Right hindlimb (tissue), 1 donor: ENCODE measurements at regions not wholly inside any gene's neighbourhood (a gene's known extent, or its start where the extent isn't known, plus 50 kb on each side); places are given as distances from the start of the nearest gene placed in this dataset.
A peak's percentile ranks its signal among the peaks of the same experiment; 100 is the strongest.
"Not testable (repeated sequence)": the region's sequence is repeated elsewhere in the genome, so short reads cannot be mapped to it uniquely, and the experiment has no call there.

ENCODE experiments used
- DNase-seq: peaks from one replicate; pipeline ENCODE4 v3.0.0-alpha.2; 2018

DNA sequence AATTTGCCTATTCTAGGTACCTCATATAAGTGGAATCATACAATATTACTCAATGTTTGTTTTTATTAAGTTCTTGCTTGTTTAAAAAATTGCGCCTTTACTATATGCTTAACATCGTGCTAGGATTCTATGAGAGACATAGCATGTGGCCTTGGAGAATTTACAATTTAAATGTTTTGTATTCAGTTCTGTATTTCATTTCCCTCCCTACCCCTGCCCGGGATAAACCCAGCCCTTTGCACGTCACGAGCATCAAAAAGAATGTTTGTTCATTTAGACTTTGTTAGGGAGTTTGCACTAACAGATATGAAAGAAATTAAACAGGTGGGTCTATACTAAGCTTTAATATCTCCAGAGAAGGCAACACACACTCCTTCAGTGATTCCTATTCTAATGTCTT lies 75.7 kb downstream of the C18orf54 start:
- no peak for DNase-seq

DNA sequence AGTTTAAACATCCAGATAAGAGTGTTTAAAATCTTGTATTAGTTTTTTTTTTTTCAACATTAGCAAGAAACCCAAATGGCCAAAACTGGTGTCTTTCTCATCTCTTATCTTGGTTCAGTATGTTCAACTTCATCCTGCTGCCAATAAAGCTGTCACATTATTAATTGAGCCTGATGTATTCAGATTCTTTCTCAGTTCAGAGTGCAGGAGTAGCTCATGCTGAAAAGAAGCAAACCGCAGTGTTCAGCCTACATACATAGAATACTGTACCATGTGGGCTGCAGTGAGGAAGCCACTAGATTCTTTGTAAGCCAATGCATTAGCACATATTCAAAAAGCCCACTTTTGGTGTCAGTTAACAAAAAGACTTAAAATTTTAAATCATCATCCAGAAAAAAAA lies 76.2 kb downstream of the C18orf54 start:
- no peak for DNase-seq

DNA sequence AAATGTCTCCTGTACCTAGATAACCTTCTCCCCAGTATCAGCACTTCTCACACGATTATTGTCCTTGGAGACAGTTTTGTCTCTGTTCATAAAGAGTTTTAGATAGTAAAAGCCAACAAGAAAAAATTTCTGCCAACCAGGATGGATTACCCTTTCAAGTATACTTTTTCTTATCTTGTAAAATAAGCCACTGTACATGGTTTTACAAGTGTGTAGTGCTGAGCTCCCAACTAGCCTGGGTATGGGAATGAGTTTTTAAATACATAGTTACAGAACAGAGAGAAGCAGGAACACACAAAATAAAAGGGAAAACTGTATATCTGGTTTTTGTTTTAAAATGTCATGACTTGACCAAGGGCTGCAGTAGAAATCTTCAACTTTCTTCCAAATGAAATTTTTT lies 76.7 kb downstream of the C18orf54 start:
- DNase-seq, result no peak

DNA sequence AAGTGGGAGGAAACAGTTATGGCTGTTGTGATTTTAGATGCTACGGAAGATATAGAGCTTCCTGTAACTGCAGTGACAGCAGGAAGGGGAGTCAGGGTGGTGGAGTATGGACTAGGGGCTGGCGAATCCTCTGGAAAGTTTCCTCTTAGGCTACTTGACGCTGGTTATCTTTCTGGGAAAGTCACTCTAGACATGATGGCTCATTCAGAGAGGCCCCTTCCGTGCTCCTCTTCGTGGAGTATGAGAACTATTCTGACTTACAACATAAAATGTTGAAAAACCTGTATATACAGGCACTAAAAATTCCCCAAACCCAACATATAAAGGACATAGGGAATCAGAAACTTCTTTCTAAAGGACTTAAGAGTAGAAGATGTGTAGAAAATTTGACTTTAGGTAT lies 78.8 kb downstream of the C18orf54 start:
- no peak for DNase-seq

DNA sequence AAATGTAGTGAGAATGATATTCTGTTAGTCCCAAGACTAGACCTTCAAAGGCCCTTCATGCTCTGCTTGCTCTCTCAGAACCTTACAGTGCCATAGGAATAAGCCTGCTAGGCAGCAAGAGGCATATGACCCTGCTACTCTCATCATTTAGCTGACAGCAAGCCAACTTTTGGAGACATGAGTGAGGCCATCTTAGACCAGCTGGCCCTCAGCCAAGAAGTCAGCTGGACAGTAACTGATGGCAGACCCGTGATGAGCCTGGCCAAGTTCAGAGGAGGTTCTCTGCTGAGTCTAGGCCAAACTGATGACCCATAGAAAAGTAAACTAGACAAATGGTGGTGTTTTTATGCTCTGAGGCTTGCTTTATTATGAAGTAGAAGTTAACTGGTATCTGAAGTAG lies 82.6 kb downstream of the C18orf54 start:
- no peak for DNase-seq

DNA sequence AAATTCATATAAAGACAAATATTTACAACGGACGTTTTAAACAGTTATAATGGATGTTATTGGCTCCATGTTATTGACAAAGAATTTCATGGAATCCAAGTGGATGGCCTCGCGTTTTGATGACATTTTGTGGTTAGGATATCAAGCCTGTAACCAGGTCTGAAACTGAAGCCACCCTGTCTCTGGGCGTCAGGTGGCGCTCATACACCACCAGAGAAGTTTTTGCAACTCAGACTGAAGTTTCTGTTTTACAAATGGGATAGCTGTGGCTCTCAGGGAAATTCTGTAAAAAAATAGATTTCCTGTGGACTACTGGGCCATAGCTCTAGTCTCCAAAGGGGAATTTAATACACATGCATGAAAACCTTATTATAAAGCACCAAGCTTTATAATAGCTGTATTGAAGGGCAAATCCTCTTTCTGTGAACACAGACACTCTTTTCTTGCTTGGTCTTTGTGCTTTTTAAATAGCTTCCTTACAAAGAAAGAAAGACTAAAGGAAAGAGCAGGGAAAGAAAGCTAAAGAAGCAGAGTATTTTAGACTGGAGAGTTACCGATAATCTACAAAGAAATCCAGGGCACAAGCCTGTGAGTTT lies 86.7 kb downstream of the C18orf54 start:
- peak; percentile 73 for DNase-seq

DNA sequence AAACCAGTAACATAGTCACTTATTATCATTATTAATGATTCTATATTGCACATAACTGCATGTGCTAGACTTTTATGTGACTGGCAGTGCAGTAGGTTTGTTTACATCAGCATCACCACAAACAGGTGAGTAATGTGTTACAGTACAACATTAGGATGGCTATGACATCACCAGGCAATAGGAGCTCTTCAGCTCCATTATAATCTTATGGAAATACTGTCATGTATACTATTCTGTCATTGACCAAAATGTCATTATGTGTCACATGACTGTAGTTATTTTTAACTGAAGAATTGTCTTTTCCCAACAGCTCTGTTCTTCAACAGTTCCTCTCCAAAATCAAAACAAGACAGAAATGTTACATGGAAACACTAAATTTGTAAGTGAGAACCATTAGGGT lies 96.3 kb downstream of the C18orf54 start:
- DNase-seq, result no peak

DNA sequence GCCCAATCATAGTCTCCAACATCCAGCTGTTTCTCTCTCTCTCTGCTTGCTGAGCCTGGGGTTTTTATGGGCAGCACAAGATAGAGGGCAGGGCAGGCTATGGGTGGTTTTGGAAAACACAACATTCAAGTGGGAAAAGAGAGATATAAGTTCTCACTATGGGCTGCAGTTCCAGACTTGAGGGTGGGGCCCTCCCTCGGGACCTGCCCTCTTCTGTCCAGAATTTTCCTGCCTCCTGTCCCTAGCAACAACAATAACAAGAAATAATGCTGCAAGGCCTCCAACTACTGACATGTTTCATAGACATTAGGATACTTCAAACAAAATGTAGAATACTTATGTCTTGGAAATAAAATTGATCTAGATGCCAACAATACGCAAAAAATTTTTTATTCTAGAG lies 107.8 kb downstream of the C18orf54 start:
- no peak for DNase-seq

DNA sequence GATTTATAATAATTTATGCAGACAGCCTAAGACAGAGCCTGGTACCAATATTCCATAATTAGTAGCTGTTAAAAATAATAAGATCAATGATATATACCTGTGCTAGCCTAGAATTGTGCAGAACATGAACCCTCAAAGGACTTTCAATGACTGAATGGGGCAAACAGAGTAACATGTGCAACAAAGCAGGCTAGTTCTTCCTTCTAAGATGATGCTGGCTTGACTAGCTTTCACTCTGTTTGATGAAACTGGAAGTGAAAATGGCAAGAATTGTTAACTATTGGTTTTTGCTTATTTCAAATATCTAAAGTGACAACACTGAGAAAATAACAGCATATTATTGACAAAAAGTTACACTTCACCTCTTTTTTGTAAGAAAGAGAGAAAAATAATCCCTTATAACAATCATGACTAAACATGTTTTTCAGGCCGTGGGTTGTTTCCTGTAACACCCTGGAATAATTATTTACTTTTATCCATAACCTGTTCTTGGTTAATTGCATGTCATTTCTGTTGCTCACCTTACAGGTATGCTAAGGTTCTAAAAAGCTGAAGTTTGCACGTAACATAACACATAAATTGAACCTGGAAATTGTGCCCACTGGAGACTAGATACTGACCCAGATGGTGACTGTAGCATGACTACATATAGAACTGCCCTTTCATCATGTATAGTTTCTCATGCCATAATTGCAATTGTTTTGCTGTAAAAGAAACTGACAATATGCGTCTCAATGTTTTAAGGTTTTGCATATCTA lies 108.7 kb downstream of the C18orf54 start:
- DNase-seq, result no peak

DNA sequence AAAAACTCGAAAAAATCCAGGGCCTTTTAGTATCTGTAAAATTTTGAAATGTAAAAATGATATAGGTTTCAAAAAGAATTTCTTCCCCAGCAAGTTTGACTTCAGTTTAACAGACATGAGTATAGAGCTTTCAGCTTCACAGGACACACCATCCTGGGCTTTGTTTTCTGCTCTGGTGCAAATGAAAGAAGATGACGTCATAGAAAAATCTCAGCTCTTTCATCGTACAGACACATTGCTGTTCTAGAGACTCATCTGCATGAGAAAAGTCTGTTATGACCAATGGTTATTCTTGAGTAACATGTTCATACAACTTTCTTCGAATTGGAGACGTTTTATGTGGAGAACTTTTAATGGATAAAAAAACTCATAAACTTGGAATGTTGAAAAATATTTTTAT lies 111.7 kb upstream of the DYNAP start:
- no peak for DNase-seq

DNA sequence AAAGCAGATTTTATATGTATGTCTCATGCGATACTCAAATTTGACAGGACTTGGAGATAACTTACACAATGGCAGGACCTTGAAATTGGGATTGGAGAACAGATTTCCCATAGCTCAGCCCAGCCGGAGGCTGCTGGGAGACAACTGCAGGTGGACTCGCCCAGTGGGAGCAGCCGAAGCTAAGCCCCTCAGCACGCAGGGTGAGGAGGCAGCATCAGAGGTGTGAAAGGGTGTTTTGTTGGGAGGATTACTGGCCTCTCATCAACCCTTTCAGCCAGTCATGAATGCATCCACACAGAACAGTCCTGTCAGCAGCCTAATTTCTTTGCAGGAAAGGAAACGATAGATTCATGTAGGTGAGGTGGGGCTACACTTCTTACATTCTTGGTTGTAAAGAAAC lies 110.4 kb upstream of the DYNAP start:
- no peak for DNase-seq

DNA sequence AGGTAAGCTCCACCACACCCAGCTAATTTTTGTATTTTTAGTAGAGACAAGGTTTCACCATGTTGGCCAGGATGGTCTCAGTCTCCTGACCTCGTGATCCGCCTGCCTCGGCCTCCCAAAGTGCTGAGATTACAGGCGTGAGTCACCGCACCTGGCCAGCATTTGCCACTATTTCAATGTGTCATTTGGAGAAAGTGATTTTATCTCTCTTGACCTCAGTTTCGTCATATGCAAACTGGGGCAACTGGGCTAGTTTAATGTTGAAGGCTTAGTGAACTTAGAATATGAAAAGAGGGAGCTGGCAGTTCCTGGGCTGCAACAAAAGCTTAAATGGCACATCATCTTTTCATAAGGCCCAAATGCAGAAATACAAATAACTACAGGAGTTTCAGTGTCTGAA lies 88.6 kb upstream of the DYNAP start:
- DNase-seq, result not testable (repeated sequence)

DNA sequence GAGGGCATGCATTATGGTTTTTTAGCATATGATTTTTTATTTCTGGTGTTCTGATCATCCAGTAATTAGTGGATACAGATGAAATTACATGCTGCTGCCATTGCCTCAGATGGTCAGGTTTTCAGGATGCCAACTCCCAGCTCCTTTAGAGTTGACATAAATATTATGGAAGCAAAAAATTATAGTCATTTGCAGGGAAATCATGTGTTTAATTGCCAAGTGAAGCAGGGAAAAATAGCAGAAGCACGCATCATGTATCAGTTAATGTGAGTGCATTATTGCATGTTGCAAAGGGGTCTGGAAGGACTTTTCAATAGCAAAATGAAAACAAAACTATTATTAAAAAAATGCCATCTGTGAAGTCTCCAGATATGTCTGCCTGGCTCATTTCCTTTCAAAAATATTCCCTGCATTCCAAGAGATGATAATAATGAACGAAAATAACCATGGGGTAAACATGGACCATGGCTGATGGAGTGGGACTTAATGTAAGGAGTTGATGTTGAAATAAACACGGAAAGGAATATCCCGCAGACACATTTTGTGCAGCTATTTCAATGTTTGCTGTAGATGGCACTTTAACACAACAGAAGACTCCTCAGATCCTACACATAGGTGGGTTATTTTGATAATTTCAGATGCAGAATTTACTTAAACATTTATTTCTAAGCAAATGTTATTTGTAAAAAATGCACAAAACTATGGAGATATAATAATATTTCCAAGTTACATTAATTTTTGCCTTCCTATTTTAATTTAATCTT lies 87.7 kb upstream of the DYNAP start:
- DNase-seq, result no peak

DNA sequence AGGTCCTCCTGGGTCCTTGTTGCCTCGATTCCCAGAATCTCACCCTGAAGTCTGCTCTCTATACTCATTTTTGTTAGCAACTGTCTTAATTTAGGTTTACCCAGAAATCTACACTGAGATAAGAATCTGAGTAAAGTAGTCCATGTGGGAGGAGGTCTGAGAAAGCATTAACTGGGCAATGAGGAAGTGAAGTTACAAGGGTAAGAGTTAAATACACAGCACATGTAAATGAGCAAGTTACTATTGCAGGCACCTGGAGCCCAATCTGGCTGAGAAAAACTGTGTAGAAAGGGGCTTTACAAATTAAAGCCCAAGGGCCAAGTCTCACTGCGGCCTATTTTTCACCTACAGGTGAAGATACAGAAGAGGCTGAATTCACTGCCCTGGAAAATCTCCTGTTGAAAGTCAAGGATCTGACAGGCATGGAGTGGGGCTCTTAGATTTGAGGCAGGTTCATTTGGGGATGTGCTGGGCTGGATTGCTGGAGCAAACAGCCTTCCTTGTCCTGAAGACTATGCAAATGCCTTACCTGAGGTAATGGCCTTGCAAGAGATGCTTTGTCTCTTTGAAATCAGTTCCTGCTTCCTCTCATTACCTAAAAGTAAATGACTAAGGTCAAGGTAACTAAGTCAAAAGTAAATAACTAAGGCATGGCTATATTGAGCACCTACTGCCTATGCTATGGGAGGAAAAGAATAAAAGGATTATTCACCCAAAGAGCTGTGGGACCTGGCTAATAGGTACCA lies 84.4 kb upstream of the DYNAP start:
- DNase-seq, result no peak

DNA sequence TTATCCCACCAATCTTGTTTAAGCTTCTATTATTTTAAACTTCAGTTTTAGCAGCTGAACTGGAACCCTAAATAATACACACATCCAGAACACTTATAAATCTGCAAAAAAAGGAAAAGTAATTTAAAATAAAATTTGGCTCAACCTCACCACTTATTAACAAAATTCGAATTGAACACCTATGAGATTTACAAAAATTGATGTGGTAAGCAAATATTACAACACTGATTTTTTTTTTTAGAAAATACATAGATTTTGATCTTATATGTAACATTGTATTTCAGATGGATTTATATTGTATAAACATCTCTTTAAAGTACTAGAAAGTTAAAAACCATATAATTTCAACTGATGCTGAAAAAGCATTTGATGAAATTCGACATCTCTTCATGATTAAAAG lies 81.3 kb upstream of the DYNAP start:
- DNase-seq, result no peak

DNA sequence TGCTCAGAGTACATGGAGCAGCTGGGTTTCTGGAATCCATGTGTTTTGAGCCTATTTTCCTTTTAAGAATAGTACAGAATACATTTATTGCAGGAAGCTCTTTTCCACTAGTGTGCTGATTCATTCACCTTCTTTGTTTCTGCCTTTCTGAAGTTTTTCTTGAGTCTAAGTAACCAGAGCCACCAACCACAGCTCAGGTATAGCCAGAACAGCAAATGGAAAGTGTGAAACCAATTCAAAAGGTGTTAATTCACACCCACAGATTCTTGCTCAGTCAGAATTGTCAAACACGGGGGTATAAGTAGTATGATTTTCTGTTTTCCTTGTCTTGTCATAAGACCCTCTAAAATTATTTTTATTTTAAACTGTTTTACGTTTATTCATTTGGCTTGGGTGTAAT lies 75.9 kb upstream of the DYNAP start:
- no peak for DNase-seq

DNA sequence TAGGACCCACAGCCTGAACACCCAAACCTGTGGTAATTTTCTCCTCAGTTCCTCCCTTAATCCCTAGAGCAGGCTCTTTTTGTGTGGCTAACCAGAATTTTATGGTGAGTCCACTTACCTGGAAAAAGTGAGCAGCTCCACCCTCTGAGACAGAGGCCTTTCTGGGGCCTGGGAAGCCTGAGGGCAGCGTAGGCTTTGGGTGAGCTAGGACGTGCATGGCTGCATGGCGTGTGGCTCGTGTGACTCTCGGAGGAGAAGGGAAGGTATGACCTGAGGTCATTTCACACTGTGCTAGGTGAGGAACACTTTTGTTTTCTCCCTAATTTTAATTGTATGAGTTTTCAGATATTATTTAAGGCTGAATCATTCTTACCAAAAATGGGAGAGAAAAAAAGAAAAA lies 73.5 kb upstream of the DYNAP start:
- DNase-seq, result no peak

DNA sequence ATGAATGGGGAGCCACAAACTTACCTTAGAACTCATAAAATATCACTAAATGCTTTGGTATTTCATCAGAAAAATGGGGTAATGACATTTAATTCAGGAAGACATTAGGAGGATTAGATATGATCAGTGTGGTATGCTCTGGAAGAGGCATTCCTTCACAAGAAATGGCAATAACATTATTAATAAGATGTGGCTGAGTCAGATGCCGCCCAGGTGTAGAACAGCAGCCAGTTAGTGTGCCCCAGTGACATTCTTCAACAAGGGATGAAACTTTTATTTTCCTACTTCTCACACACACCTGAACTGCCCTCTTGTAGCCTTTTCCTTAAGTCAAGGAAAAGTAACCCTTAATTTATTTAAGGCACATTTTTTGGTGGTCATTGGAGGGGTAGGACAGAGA lies 69.2 kb upstream of the DYNAP start:
- DNase-seq, result no peak

DNA sequence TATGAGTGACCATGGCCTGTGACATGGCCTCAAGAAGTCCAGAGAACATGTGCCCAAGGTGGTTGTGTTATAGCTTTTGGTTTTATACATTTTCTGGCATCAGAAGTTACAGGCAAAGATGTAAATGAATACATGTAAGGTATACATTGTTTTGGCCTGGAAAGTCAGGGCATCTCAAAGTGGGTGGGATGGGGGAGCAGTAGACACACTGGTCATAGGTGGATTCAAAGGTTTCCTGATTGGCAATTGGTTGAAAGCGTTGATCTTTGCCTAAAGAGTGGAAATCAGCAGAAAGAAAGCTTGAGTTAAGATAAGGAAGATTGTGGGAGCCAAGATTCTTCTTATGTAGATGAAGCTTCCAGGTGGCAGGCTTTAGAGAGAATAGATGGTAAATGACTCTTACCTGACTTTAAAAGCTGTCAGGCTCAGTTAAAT lies 62.1 kb upstream of the DYNAP start:
- no peak for DNase-seq

DNA sequence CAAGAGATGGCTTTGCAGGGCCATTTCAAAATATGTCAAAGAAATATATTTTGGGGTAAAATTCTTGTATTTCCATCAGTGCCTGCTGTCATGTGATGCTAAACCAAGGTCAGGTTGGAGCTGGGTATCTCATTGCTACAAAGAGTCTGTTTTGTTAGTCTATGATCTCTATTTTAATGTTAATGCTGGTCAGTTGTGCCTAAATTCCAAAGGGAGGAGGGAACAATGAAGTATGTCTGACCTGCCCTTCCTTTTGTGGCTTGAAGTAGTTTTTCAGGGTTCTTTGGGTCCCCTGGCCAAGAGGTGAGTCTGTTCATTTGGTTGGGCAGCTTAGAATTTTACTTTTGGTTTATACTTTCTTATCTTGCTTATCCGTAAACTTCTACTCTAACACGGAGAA lies 61.6 kb upstream of the DYNAP start:
- DNase-seq, result no peak

DNA sequence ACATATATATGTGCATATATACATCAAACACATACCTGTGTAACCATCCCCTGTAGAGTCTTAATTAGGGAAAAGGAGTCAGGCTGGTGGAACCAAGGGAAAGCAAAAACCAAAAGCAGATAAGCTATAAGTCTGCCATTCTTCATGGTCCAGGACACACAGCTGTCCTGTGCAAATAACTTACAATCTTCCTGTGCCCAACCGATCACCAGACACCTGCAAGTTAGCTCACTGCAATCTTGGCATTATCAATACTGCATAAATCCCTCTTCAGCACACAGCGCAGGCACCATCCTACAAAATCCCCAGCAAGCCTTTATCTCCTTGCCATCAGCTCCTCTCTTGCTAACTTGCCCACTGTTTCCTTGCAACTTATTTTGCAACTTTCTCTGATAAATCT lies 60.8 kb upstream of the DYNAP start:
- no peak for DNase-seq

DNA sequence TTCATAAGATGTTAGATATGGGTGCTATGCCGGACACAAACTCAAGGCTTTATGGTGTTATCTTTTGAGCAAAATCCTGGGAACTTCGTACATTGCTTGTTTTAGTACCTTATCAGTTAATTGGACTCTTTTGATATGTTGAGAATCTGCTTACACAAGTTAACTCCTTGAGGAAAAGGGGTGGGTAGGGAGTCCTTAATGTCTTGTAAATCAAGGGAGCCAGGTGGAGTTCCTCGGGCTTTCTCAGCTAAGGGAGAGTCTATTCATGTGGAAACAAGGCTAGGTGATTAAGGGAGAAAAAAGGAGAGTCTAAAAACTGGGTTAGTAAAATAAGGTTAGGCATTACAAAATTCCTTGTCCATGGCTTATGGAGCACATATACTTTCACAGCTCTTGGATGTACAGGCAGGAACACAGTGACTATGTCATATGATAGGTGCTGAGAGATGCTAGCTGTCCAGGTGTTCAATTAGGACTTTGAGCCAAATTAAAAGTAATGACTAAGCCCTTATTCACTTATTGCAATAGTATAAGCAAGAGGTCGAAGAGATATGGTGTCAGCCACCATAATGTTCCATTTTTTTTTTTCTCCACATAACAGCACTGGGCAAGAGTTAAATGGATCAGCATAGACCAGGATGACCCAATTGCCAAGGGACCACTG lies 59.5 kb upstream of the DYNAP start:
- DNase-seq, result no peak

DNA sequence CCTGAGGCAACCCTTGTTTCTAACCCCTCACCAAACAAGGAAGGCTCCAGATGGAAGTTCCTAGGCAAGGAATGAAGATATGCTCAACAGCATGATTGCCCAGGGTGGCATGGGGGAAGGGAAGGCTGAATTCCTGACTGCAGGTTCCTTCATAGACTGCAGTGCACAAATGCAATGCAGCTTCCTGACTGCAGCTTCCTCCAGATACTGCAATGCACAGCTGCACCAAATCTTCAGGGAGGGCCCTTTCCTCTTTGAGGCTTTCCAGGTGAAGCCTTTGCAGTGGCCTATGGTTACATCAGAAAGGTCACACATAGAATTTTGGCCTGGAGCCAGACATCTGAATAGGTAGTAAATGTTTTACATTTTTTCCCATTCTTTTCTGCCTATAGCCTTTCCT lies 58.8 kb upstream of the DYNAP start:
- DNase-seq, result no peak
